A549 (cell line): ENCODE measurements at regions not wholly inside any gene's neighbourhood (a gene's known extent, or its start where the extent isn't known, plus 50 kb on each side); places are given as distances from the start of the nearest gene placed in this dataset.

Source experiments
- ATAC-seq, 2 experiments: fragments of 200-7000 bp in 1 of 2; fragments of >200 bp in 1 of 2; cut with Nextera tagmentation in 1 of 2; cut with Tn5 transposase in 1 of 2; 3 replicates each; pipeline versions ENCODE4 v1.8.0 to v1.9.1; 2018 to 2020; ENCODE audit warnings: mild to moderate bottlenecking in 1 of 2, moderate library complexity in 1 of 2
- CTCF ChIA-PET: fragments of 300-600 bp; sonication (Branson Sonifier 250); formaldehyde crosslinking; extraction: SDS; loops from one replicate; lab custom pipeline; 2021; ENCODE audit warnings: antibody characterized with exemption, inconsistent platforms; lab: Yijun Ruan, JAX
- POLR2A ChIA-PET: fragments of 350-600 bp; formaldehyde crosslinking; extraction: SDS; loops from one replicate; lab custom pipeline; 2021; ENCODE audit warnings: antibody characterized with exemption, inconsistent platforms; lab: Yijun Ruan, JAX
- DNase-seq, 2 experiments: peaks; one replicate each; pipeline versions ENCODE4 v3.0.0 to v3.0.0-alpha.2; 2011 to 2016; ENCODE audit warnings: low read depth in 1 of 2, low spot score in 1 of 2
- FAIRE-seq: peaks from 2 replicates; lab custom pipeline; 2011; peaks lifted over from hg19 to GRCh38; lab: Jason Lieb, UNC
- H3K27ac ChIP-seq, 2 experiments: fragments of >200 bp; sonication (Bioruptor Twin); formaldehyde crosslinking; 3 replicates each; pipeline ENCODE4 v1.5.1; 2016 to 2017
- H3K4me1 ChIP-seq: fragments of >200 bp; sonication (Bioruptor Twin); formaldehyde crosslinking; 3 replicates; pipeline ENCODE4 v1.6.1; 2016
- H3K4me2 ChIP-seq: fragments of >200 bp; sonication (Bioruptor Twin); formaldehyde crosslinking; 3 replicates; pipeline ENCODE4 v1.6.1; 2016
- H3K4me3 ChIP-seq: fragments of >200 bp; sonication (Bioruptor Twin); formaldehyde crosslinking; 3 replicates; pipeline ENCODE4 v1.5.1; 2016
- H3K9me3 ChIP-seq: fragments of >200 bp; sonication (Bioruptor Twin); formaldehyde crosslinking; 3 replicates; pipeline ENCODE4 v1.6.1; 2016
- BHLHE40 ChIP-seq: IDR thresholded peaks from 2 replicates; pipeline ENCODE4 v1.6.1; 2012; ENCODE audit warnings: low read depth, low read length, inconsistent platforms
- CEBPB ChIP-seq, 2 experiments: fragments of >200 bp in 1 of 2; sonication (Bioruptor Twin) in 1 of 2; formaldehyde crosslinking in 1 of 2; IDR thresholded peaks; 2 replicates each; pipeline ENCODE4 v1.6.1; 2012 to 2016
- CHD2 ChIP-seq: fragments of 150-350 bp; IDR thresholded peaks from 2 replicates; pipeline ENCODE4 v1.6.1; 2014; ENCODE audit warnings: low read length; ENCODE audit not compliant: partially characterized antibody
- CHD4 ChIP-seq: fragments of 200-600 bp; sonication (generic); IDR thresholded peaks from 2 replicates; pipeline ENCODE4 v1.6.1; 2016; ENCODE audit warnings: antibody characterized with exemption, mild to moderate bottlenecking, borderline replicate concordance
- EHMT2 ChIP-seq: fragments of 200-600 bp; sonication (generic); IDR thresholded peaks from 2 replicates; pipeline ENCODE4 v1.6.1; 2016; ENCODE audit warnings: antibody characterized with exemption, low read depth, mild to moderate bottlenecking, moderate library complexity
- EP300 ChIP-seq, 2 experiments: fragments of >200 bp; sonication (Bioruptor Twin); formaldehyde crosslinking; IDR thresholded peaks; 2 replicates in 1 of 2; 3 replicates in 1 of 2; pipeline ENCODE4 v1.6.1; 2016 to 2017
- FOSB ChIP-seq: fragments of 250-450 bp; sonication (Bioruptor Pico); IDR thresholded peaks from 2 replicates; pipeline ENCODE4 v1.5.0; 2020; ENCODE audit warnings: mild to moderate bottlenecking, moderate library complexity
- FOSL2 ChIP-seq, 2 experiments: fragments of 450-650 bp in 1 of 2; fragments of >200 bp in 1 of 2; sonication (Bioruptor Twin) in 1 of 2; formaldehyde crosslinking; IDR thresholded peaks; 2 replicates each; pipeline versions ENCODE4 v1.5.0 to v1.6.1; 2016 to 2020; ENCODE audit warnings: mild to moderate bottlenecking in 1 of 2, moderate library complexity in 1 of 2
- HOXB13 ChIP-seq: fragments of 250-450 bp; sonication (Bioruptor Pico); IDR thresholded peaks from 2 replicates; pipeline ENCODE4 v1.5.0; 2020; ENCODE audit warnings: low read depth, mild to moderate bottlenecking, moderate library complexity
- HOXB5 ChIP-seq: fragments of 250-450 bp; sonication (Bioruptor Pico); IDR thresholded peaks from 2 replicates; pipeline ENCODE4 v1.5.0; 2020; ENCODE audit warnings: mild to moderate bottlenecking, moderate library complexity
- KDM1A ChIP-seq: fragments of 200-600 bp; sonication (generic); IDR thresholded peaks from 2 replicates; pipeline ENCODE4 v1.6.1; 2016; ENCODE audit warnings: low read depth, mild to moderate bottlenecking
- MAFK ChIP-seq: fragments of 450-650 bp; IDR thresholded peaks from 2 replicates; pipeline ENCODE4 v1.6.1; 2014; ENCODE audit not compliant: partially characterized antibody
- MAZ ChIP-seq: fragments of 150-350 bp; IDR thresholded peaks from 2 replicates; pipeline ENCODE4 v1.6.1; 2014; ENCODE audit warnings: antibody characterized with exemption, low read depth, low read length, borderline replicate concordance
- NR3C1 ChIP-seq: fragments of >200 bp; sonication (Bioruptor Twin); formaldehyde crosslinking; IDR thresholded peaks from 3 replicates; pipeline ENCODE4 v1.6.1; 2017
- POLR2A ChIP-seq: IDR thresholded peaks from 2 replicates; pipeline ENCODE4 v1.6.1; 2012; ENCODE audit warnings: mild to moderate bottlenecking, low read length
- TP53 ChIP-seq: fragments of 250-450 bp; sonication (Bioruptor Pico); IDR thresholded peaks from 2 replicates; pipeline ENCODE4 v1.5.0; 2021; ENCODE audit warnings: mild to moderate bottlenecking, moderate library complexity
- ZNF302 ChIP-seq: fragments of 250-450 bp; sonication (Bioruptor Pico); IDR thresholded peaks from 2 replicates; pipeline ENCODE4 v1.9.0; 2021; ENCODE audit warnings: inconsistent platforms, mild to moderate bottlenecking, moderate library complexity
- ZSCAN20 ChIP-seq: fragments of 250-450 bp; sonication (Bioruptor Pico); IDR thresholded peaks from 2 replicates; pipeline ENCODE4 v1.8.0; 2022; ENCODE audit warnings: mild to moderate bottlenecking, moderate library complexity
- WGBS: methylation state at CpG from one replicate; pipeline ENCODE4 v1.1.6; 2017; ENCODE audit errors: missing lambda C conversion rate; 5-methylcytosine and 5-hydroxymethylcytosine counted together
- TF ChIP-seq, protein P1 (sequence below): fragments of >200 bp; sonication (Bioruptor Twin); formaldehyde crosslinking; IDR thresholded peaks from 3 replicates; pipeline ENCODE4 v1.6.1; 2016
- TF ChIP-seq, protein P2 (sequence below): fragments of 200-600 bp; sonication (generic); IDR thresholded peaks from 2 replicates; pipeline ENCODE4 v1.6.1; 2016; ENCODE audit warnings: antibody characterized with exemption, mild to moderate bottlenecking, moderate library complexity
- TF ChIP-seq, protein P3 (sequence below): fragments of 150-350 bp; IDR thresholded peaks from 2 replicates; pipeline ENCODE4 v1.6.1; 2014; ENCODE audit warnings: low read depth, mild to moderate bottlenecking, low read length
- TF ChIP-seq, protein P4 (sequence below): fragments of 450-650 bp; IDR thresholded peaks from 2 replicates; pipeline ENCODE4 v1.6.1; 2014; ENCODE audit warnings: antibody characterized with exemption
- TF ChIP-seq, protein P5 (sequence below): fragments of >200 bp; sonication (Bioruptor Twin); formaldehyde crosslinking; IDR thresholded peaks from 2 replicates; pipeline ENCODE4 v1.6.1; 2016
- TF ChIP-seq, protein P6 (sequence below): IDR thresholded peaks from 2 replicates; pipeline ENCODE4 v1.6.1; 2012

DNA sequence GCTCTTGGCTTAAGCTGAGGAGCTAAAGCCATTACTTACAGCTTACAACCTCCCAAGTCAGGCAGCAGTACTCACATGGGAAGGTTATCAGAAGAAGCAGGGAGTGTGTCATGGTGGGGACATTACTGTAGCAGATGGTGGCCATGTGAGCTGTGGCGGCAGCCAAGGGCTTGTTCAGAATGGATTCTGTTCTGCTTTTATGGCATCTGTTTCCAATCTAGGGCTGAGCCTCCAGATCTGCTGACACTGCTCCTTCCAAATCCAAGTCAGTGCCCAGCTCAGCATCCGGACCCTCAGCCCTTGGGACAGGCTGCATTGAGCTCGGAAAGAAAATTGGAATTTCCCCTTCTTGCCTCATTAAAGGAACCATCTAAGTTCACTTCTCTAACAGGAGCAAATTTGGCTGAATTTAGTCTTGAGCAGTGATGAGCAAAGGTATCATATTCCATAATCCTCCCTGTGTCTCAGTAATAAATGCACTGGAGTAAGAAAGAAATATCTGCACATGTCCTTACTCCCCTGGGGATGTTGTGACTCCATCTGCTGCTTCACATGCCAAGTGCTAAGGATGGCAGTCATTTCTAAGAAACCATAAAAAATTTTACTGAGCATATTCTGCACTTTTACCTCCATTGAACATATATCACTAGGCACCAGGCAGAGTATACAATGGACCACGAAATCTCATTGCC, 73.9 kb downstream of the KCTD12 start:
- TF ChIP-seq ZSCAN20 (CRISPR knock-in tag) = no peak
- TF ChIP-seq TP53 (CRISPR knock-in tag) = no peak
- TF ChIP-seq, protein P1, sequence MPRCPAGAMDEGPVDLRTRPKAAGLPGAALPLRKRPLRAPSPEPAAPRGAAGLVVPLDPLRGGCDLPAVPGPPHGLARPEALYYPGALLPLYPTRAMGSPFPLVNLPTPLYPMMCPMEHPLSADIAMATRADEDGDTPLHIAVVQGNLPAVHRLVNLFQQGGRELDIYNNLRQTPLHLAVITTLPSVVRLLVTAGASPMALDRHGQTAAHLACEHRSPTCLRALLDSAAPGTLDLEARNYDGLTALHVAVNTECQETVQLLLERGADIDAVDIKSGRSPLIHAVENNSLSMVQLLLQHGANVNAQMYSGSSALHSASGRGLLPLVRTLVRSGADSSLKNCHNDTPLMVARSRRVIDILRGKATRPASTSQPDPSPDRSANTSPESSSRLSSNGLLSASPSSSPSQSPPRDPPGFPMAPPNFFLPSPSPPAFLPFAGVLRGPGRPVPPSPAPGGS = no peak
- no peak for FAIRE-seq
- ATAC-seq = no peak
- Histone ChIP-seq H3K4me2 (no peak overlapping the region), H3K4me1 (no peaks in the 10 kb centered on the region), H3K9me3 (no peaks in the 10 kb centered on the region), H3K27ac (no peak overlapping the region), H3K4me3 (no peak overlapping the region)
- ChIA-PET CTCF (no interaction called here), POLR2A (no interaction called here)
- WGBS = 25% methylated on average over 4 of the region's 4 CpGs
- no peak for DNase-seq

DNA sequence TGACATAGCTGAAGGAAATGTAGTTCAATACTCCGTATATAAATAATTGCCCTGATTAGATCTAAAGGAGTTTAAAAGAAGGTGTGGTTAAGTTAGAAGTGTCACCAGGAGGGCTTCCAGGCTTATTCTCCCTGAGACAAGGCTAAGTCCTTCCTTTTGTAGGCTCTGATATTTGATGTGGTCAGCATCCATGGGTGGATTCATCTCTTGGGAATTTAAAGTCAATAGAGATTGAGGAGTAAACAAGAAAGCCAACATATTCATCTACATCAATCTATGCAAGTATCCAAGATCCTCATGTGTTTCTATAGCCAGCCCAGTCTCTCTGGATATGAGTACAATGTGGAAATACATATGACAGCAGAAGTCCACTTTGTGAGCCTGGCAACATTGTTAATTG, 76.8 kb downstream of the KCTD12 start:
- DNase-seq (no peak), FAIRE-seq (no peak), ATAC-seq (no peak)
- Histone ChIP-seq H3K9me3 (no peaks in the 10 kb centered on the region), H3K4me3 (no peak overlapping the region), H3K4me2 (no peak overlapping the region), H3K4me1 (no peaks in the 10 kb centered on the region), H3K27ac (no peak overlapping the region)
- CTCF ChIA-PET = no interaction called here
- POLR2A ChIA-PET = no interaction called here
- 82% methylated on average over 1 of the region's 1 CpG for WGBS
- TF ChIP-seq EP300 (IDR thresholded peaks at IDR 0.05) (no peak), NR3C1 (no peak), MAZ (no peak), HOXB5 (CRISPR knock-in tag) (no peak), ZNF302 (CRISPR knock-in tag) (no peak), ZSCAN20 (CRISPR knock-in tag) (no peak), EHMT2 (no peak), HOXB13 (CRISPR knock-in tag) (no peak), CEBPB (IDR thresholded peaks at IDR 0.05) (no peak), KDM1A (no peak), MAFK (no peak)
- TF ChIP-seq, protein P2, sequence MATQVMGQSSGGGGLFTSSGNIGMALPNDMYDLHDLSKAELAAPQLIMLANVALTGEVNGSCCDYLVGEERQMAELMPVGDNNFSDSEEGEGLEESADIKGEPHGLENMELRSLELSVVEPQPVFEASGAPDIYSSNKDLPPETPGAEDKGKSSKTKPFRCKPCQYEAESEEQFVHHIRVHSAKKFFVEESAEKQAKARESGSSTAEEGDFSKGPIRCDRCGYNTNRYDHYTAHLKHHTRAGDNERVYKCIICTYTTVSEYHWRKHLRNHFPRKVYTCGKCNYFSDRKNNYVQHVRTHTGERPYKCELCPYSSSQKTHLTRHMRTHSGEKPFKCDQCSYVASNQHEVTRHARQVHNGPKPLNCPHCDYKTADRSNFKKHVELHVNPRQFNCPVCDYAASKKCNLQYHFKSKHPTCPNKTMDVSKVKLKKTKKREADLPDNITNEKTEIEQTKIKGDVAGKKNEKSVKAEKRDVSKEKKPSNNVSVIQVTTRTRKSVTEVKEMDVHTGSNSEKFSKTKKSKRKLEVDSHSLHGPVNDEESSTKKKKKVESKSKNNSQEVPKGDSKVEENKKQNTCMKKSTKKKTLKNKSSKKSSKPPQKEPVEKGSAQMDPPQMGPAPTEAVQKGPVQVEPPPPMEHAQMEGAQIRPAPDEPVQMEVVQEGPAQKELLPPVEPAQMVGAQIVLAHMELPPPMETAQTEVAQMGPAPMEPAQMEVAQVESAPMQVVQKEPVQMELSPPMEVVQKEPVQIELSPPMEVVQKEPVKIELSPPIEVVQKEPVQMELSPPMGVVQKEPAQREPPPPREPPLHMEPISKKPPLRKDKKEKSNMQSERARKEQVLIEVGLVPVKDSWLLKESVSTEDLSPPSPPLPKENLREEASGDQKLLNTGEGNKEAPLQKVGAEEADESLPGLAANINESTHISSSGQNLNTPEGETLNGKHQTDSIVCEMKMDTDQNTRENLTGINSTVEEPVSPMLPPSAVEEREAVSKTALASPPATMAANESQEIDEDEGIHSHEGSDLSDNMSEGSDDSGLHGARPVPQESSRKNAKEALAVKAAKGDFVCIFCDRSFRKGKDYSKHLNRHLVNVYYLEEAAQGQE = no peak
- TF ChIP-seq, protein P3, sequence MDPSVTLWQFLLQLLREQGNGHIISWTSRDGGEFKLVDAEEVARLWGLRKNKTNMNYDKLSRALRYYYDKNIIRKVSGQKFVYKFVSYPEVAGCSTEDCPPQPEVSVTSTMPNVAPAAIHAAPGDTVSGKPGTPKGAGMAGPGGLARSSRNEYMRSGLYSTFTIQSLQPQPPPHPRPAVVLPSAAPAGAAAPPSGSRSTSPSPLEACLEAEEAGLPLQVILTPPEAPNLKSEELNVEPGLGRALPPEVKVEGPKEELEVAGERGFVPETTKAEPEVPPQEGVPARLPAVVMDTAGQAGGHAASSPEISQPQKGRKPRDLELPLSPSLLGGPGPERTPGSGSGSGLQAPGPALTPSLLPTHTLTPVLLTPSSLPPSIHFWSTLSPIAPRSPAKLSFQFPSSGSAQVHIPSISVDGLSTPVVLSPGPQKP = no peak
- TF ChIP-seq, protein P4, sequence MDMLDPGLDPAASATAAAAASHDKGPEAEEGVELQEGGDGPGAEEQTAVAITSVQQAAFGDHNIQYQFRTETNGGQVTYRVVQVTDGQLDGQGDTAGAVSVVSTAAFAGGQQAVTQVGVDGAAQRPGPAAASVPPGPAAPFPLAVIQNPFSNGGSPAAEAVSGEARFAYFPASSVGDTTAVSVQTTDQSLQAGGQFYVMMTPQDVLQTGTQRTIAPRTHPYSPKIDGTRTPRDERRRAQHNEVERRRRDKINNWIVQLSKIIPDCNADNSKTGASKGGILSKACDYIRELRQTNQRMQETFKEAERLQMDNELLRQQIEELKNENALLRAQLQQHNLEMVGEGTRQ = no peak

DNA sequence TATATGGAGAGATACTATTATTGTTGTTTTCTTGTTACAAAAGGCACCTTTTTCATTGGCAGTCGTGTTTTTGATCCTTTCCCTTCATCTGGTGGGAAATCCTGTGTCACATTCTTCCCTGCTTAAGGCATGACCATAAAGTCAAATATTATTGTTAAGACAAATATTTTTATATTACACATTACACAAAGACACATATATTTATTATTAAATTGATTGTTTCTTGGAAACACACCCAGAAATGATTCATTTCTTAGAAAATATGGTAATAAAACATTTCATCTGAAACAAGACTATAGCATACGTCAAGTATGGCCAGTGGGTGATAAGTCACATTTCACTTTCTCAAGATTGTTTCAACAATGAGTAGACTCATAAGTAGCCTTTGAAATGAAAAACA, 77.3 kb downstream of the KCTD12 start:
- 47% methylated on average over 2 of the region's 2 CpGs for WGBS
- ATAC-seq = no peak
- ChIA-PET POLR2A (no interaction called here), CTCF (no interaction called here)
- Histone ChIP-seq H3K27ac (no peak overlapping the region), H3K9me3 (no peaks in the 10 kb centered on the region), H3K4me2 (no peak overlapping the region), H3K4me1 (no peaks in the 10 kb centered on the region), H3K4me3 (no peak overlapping the region)
- no peak for DNase-seq
- FAIRE-seq = no peak
- TF ChIP-seq POLR2A = no peak
- TF ChIP-seq, protein P5, sequence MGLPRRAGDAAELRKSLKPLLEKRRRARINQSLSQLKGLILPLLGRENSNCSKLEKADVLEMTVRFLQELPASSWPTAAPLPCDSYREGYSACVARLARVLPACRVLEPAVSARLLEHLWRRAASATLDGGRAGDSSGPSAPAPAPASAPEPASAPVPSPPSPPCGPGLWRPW = no peak
- no peak for TF ChIP-seq CHD2
- TF ChIP-seq ZNF302 (CRISPR knock-in tag) = no peak
- no peak for TF ChIP-seq CHD4
- TF ChIP-seq FOSB = no peak
- no peak for TF ChIP-seq BHLHE40
- TF ChIP-seq, protein P6, sequence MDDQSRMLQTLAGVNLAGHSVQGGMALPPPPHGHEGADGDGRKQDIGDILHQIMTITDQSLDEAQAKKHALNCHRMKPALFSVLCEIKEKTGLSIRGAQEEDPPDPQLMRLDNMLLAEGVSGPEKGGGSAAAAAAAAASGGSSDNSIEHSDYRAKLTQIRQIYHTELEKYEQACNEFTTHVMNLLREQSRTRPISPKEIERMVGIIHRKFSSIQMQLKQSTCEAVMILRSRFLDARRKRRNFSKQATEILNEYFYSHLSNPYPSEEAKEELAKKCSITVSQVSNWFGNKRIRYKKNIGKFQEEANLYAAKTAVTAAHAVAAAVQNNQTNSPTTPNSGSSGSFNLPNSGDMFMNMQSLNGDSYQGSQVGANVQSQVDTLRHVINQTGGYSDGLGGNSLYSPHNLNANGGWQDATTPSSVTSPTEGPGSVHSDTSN = no peak
- TF ChIP-seq FOSL2 (IDR thresholded peaks at IDR 0.05) = no peak
- no peak for TF ChIP-seq FOSL2 (CRISPR knock-in tag; IDR thresholded peaks at IDR 0.05)
